GM19455 (cell line): ENCODE measurements at regions not wholly inside any gene's neighbourhood (a gene's known extent, or its start where the extent isn't known, plus 50 kb on each side); places are given as distances from the start of the nearest gene placed in this dataset.

Experiments used
- ATAC-seq: cut with Tn5 transposase; IDR thresholded peaks from one replicate; pipeline ENCODE4 v1.9.1; 2021; ENCODE audit not compliant: unreplicated experiment

DNA sequence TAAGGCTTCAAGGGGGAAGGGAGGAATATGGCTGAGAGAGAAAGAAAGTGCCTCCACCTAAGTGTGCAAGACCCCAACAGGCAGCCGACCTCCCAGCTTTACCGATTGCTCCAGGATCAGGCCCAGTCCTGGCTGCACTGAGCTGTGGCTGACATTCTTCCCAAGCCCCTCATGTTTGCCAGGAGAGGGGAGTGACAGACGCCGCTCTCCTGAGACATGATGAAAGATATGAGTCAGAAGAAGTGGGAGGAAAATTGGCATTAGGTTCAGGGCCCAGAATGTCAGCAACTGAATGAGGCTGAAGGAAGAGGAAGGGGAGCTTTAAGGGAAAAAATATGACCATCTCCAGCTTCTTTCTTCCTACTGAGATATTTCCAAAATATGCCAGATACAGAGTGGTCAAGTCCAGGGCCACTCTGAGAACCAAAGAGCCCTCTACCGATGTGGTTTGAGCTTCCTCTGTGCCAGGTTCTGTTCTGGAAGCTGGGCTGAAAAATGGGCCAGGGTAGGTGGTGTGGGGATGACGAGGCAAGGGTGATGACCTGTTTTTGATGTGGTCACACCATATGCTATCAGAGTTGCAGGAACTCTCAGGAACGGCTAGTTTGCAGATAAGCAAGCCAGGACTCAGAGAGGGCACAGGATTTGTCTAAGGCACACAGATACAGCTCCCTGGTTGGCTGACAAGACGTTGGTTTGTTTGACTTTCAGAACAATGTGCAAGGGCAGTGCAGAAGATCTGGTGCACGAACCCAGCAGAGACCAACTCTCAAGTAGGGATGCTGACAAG lies 176.7 kb downstream of the SOX9 start:
- ATAC-seq, result no peak

DNA sequence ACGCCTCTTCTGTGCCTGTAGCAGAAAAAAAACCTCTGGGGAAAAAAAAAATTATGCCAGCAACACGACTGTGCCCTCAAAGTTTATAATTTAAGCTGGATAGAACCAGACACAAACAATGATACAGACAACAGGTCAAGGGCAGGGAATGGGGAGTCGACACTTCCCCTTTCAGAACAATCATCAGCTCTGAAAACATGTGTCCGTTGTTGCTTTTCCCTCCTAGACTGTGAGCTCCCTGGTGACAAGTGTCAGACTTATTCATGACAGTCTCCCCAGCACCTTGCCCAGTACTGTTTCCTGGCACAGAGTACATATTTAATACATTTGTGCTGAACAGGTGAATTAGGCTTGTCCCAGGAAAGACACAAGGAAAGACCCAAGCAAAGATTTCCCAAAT lies 178.3 kb downstream of the SOX9 start:
- ATAC-seq, result no peak

DNA sequence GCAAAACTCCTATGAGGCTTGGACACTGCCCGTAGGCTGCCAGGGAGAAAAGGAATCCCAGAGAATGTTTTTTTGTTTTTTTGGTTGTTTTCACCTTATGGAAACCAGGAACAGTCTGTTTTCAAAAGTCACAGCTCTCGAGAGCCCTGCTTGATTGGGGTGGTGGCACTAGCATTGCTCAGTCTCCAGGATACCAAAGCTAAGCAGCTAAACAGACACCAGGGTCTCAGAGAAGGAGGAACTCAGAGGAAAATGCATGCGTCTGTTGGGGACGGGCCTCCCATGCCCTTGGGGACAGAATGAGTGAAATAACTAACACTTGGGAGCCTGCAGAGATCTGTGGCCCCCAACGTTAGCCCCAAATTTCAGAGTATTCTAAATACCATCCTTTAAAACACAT lies 178.8 kb downstream of the SOX9 start:
- ATAC-seq, result no peak

DNA sequence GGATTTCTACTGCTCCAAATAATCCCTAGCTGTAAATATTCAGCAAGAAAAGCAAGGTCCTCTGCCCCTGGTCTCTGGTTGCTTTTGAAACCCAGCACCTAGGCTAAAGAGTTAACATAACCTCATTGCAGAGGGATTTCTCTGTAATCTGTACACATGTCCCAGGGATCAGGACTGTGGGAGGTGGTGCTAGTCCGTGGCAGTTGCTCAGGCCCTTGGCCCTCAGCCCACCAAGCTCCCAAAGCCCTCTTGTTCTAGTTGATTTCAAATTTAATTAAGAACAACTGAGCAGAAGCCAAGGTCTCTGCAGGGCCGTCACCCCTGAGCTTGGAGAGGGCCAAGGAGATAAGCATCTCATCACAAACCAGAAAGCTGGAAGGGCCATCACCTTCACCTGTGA lies 181.1 kb downstream of the SOX9 start:
- no peak for ATAC-seq

DNA sequence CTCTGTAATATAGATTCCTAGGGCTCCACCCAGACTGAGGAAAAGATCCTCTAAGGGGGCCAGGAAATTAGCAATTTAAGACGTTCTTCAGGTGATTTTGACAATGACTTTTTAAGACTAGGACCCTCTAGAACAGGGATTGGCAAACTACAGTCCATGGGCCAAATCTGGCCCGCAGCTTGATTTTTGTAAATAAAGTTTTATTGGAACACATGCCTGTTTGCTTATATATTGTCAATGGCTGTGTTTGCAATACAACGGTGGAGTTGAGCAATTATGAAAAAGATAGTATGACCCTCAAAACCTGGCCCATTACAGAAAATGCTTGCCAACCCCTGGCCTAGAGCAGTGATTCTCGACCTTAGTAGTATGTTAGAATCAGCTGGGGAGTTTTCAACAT lies 181.9 kb downstream of the SOX9 start:
- no peak for ATAC-seq

DNA sequence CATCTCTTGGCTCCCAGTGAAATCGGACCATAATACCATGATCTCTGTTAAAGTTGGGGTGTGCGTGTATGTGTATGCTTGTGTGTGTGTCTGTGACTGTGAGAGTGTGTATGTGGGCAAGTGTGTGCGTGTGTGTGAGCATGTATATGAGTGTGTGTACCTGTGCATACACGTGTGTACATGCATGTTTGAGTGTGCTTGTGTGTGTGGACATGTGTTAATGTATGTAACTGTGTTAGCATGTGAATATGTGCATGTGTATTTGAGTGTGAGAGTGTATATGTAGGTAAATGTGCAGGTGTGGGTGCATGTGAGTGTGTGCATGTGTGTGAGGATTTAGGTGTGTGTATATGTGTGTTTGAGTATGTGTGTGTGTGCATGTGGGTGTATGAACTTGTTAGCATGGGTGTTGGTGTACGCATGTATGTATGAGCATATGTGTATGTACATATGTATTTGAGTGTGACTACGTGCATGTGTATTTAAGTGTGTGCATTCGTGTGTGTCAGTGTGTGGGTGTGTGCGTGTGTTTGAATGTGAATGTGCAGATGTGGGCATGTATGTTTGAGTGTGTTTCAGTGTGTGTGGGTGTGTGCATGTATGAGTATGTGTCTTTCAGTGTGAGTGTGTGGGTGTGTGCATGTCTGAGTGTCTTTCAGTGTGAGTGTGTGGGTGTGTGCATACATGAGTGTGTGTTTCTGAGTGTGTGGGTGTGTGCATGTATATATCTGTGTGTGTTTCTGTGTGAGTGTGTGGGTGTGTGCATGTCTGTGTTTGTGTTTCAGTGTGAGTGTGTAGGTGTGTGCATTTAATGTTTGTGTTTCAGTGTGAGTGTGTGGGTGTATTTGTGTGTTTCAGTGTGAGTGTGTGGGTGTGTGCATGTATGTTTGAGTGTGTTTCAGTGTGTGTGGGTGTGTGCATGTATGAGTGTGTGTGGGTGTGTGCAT lies 183.2 kb downstream of the SOX9 start:
- no peak for ATAC-seq

DNA sequence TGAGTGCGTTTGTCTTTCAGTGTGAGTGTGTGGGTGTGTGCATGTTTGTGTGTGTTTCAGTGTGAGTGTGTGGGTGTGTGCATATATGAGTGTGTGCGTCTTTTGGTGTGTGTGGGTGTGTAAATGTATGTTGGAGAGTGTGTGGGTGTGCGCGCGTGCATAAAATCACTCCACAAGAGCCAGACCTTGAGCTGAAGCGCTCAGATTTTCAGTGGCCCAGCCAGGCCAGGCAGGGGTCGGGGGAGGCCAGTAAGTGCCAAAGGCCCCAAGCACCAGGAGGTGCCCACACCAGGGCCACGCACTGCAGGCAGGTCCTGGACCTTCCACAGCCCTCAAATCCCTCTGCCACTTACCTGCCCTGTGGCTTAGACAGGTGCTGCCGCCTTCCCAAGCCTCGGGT lies 184.0 kb downstream of the SOX9 start:
- ATAC-seq, result no peak

DNA sequence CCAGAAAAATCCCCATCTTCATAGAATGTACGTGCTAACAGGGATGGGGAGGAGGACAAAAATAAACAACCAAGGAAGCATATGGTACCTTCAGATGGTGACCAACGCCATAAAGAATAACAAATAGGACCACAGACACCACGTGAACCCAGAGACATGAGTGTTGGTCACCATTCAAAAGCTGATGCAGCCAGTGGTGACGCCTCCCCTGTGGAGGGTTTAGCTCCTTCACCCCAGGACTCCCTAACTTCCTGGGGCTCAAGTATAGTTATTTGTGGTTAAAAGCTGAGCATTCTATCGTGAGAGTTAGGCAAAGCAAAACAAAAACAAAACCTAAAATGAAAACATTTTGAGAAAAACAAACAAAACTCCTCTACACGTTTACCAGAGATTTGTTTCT lies 184.7 kb downstream of the SOX9 start:
- no peak for ATAC-seq

DNA sequence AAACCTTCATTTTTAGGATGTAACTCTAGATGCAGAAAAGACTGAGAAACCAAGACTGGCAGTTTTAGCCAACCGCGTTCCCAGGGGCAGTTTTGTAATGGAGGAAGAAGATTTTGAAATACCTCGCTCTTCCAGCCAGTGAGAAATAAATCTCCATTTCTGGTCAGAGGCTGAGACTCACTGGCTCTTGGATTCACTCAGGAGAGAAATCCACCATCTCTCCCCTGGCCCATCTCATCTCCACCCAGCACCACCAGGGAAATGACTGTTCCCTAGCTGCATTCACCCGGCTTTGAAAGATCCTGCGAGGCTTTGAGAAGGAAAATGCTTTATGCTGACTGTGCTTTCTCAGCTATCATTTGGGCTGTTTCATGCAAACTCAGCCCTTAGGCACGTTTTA lies 185.2 kb downstream of the SOX9 start:
- no peak for ATAC-seq

DNA sequence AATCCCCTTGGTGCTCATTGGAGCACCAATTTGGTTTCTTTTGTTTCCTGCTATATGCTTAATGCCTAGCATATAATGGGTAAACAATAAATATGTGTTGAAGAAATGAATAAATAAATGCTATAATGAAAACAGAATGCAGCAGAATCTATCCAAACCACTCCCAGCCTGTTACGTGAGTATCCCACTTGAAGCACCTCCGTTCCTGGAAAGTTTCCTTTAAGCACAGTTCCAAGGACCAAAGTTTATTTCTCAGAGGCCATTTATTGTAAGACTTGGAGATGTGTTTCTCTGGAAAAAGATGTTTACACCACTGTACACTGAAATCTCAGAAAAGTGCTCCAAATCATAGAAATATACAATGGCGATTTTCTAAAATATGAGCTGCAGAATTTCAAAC lies 187.0 kb downstream of the SOX9 start:
- ATAC-seq, result no peak

DNA sequence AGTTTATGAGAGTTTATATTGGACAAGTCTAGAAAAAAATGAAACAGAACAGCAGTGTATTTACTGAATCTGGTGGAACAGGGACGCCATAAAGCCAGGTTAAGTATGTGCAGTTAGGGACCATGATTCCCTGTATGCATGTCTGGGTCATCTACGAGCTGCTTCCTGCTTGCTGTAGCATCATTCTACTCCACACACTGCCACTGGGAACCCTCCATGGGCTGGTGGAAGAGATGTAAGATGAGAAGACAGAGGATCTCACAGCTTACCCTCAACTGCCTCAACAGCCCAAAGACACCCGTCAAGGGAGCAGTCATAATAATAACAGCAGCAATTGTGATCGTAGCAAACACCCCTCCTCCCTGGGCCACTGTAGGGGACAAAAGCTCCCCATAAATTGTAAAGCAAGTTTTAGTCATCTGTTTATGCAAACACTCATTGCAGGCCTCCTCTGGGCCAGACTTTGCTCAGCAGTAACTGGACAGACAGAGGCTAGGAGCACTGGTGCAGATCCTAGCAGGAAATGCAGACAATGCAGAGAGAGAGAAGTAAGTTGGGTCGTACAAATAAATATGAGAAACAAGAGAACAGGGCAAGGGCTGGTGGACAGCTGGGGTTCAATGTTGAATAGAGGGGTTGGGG lies 188.0 kb downstream of the SOX9 start:
- ATAC-seq, result no peak

DNA sequence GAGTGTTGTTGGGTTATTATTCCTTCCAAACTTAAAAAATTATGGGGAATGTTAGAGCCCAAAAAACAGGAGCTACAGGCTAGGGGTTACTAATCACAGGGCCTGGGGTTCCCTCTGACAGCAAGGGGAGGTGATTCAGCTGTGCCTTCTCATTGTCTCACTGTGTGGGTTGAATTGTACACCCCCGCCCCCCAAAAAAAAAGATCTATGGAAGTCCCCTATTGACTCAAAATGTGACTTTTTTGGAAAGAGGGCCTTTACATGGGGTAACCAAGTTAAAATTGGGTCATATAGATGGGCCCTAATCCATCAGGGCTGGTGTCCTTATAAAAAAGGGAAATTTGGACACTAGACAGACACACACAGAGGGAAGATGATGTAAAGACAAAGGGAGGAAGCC lies 190.2 kb downstream of the SOX9 start:
- no peak for ATAC-seq

DNA sequence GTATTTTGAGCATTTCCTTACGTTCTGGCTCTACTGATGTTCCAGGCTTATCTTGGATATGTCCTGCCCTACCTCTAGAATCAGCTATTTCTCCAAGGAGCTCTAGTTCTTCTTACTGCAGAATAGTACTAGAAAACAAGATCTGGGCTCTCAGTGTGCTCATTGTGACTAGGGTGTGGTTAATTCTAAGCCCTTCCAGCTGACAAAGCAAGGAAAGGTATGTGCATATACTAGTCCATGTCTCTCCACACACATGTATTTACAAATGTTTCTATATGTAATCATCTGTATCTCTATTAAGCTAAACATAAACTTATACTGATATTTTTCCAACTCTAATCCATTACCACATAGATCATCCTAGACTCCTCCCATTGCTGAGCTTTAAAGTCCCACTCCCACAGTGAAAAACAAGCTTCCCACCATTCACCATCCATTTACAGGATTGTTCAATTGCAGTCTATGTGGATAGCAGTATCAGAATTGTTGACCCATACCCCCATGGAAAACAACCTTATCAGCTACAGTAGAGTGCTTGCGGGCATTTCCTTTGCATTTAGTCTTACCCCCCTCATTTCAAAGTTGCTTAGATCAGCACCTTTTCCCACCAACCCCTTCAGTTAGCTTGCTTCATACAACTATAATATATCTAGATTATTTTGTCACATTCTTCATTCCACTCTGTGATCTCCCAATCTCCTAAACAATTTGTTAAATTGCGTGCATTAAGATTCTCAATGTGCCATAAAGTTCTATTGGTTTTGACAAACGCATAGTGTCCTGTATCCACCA lies 194.5 kb downstream of the SOX9 start:
- ATAC-seq, result no peak

DNA sequence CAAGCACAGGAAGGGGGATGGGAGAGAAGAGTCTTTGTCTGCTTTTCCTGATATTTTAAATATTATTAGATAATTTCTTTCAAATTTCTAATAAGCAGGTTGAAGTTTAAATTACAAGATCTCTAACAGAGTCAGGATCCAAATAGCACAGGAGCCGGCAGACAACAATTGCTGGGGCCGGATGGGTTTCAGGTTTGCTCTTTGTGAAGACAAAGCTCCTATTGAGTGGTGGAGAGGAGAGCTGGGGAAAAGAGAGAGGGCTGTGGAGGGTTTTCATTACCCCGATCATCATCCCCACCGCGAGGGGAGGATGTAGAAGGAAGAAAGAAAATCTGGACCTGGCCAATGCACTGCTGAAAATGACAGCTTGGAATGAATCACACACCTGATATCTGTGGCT lies 197.3 kb downstream of the SOX9 start:
- ATAC-seq, result no peak

DNA sequence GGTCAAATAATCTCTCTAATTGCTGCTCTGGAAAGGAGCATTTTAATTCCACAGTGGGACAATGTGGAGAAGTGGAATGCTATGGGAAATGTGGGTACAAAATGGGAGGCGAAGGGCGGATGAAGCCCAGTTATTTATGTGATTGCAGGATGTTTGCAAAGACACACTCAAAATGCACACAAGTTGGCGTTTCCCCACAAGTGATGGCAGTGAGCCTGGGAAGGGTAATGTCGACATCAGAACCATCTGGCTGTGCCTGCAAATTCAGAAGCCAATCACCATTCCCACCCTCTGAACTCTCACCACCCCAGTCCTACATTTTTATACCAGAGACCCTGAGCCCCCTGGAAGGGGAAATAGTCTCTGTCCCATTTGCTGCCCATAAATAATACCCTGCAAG lies 201.1 kb downstream of the SOX9 start:
- no peak for ATAC-seq

DNA sequence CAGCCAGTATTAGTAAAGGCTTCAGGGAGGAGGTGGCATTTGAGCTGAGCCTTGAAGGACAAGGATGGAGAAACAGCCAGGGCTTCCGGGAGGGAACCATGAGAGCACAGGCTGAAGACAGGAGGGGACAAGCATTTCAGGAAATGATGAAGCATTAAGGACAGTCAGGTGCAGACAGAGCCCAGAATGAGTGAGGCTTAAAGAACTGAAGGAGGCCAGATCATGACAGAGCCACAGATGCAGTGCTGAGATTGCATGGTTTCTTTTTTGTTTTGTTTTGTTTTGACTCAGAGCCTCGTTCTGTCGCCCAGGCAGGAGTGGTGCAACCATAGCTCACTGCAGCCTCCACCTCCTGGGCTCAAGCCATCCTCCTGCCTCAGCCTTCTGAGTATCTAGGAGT lies 211.5 kb downstream of the SOX9 start:
- peak; percentile 76 for ATAC-seq

DNA sequence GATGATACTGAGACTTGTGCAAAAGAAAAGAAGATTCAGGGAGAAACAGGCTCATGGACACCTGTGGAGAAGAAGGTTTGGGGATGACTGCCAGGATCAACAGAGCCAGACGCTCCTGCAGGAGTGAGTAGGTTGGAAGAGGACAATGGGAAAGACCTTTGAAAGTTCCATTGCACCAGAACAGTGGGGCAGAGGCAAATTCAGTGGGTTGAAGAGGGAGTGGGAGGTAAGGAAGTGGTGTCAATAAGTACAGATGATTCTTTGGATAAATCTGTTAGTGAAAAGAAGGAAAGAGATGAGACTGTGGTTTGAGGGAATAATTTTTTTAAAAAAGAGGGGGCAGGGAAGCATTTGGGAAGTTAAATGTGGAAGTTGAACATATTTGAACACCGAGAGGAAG lies 212.8 kb downstream of the SOX9 start:
- no peak for ATAC-seq

DNA sequence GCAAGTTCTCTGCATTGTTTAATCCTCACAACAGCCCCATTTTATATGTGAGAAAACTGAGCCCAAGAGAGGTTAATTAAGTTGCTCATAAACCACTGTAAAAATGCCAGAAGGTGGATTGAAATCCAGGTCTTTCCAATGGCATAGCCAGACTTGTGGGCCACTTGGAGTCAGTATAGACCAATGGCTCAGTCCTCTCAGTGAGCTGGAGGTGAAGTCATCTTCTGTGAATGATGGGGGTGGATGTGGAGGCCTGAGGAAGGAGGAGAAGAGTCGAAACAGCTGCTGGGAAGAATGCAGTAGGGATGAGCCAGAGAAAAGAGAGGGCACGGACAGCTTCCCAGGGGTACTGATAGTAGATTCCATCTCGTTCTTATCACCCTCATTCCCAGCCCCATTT lies 213.4 kb downstream of the SOX9 start:
- ATAC-seq, result no peak

DNA sequence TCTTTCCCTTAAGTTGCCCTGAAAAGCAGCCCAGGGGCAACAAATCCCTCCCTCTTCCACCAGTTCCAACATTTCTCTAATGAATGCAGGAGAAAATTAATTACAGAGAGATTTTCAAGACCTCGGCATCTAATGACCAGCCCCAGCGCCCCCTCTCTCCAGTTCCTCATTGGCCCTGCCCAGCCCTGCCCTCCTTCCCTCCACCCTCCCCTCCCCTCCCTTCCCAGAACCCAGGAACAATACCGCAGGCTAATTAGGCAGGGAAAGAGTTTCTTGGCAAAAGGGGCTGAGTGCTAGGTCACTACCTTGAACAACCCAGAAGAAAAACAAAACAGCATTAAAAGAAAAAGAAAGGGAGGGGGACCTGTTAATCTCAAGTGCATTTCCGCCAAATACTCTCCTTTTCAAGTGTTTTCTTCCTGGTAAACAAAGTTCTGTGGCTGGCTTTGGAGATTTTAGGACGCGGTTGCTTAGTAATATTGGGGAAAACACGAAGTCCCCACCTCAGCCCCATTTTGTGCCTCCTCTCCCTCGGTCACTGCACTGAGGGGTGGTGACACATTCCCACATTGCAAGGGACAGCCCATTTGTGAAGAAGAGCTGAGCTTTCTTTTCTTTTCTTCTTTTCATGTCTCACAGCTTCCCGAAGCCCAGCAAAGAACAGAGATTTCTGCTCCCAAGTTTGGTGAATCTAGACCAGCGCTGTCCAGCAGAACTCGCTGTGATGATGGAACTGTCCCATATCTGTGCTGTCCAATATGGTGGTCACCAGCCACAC lies 215.4 kb downstream of the SOX9 start:
- ATAC-seq, result no peak

DNA sequence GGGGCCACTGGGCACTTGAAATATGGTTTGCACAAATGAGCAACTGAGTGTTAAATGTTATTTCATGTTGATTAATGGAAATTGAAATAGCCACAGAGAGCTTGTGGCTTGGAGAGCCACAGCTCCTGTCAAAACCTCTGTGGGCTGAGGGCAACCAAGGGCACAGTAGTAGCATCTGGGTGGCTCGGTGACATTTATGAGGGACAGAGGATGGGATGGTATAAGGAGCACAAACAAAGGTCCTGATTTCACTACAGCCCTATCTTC lies 215.9 kb downstream of the SOX9 start:
- no peak for ATAC-seq

DNA sequence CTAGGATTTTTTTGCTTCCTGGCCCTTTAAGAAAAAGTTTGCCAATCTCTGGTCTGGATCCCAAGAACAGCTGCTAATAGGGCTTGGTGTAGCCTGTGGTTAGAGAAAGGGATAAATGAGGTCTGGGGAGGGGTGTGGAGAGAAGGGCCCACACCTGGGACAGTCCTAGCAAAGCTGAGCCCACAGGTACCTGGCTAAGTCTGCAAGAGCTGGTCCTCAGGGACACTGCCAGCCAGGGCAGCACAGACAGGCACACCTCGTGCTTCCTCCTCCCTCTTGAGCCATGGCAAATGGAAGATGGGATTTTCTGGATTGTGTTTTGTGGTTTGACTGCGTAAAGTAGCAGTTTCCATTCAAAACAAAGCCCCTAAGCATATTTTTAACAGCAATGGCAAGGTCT lies 217.5 kb downstream of the SOX9 start:
- ATAC-seq, result no peak
